HCT116 (cell line): ENCODE measurements at regions not wholly inside any gene's neighbourhood (a gene's known extent, or its start where the extent isn't known, plus 50 kb on each side); places are given as distances from the start of the nearest gene placed in this dataset.

ENCODE experiments used
- ATAC-seq: fragments of 200-7000 bp; cut with Tn5 transposase; 2 replicates; pipeline ENCODE4 v1.9.1; 2020; ENCODE audit warnings: mild to moderate bottlenecking, moderate library complexity
- BruUV-seq: library from RNA; stranded (reverse); fragments of 400-500 nt; replicated peaks from 2 replicates; lab custom pipeline; 2021; lab: Mats Ljungman, UMichigan
- CTCF ChIA-PET: fragments of 300-600 bp; sonication (Branson Sonifier 250); formaldehyde crosslinking; loops from one replicate; lab custom pipeline; 2021; ENCODE audit warnings: antibody characterized with exemption; lab: Charles Lee
- POLR2A ChIA-PET: fragments of 300-600, 350-600 bp; sonication (Branson Sonifier 250); formaldehyde crosslinking; loops from one replicate; lab custom pipeline; 2021; ENCODE audit warnings: antibody characterized with exemption; lab: Charles Lee
- RAD21 ChIA-PET, 2 experiments: fragments of 300-600 bp; sonication (Branson Sonifier 250); formaldehyde crosslinking; loops; one replicate each; lab custom pipeline; 2023; ENCODE audit warnings: low total read pairs in 2 of 2; ENCODE audit not compliant: uncharacterized antibody in 2 of 2, unreplicated experiment in 2 of 2, low non-redundant PET in 1 of 2; lab: Charles Lee
- DNase-seq: peaks from one replicate; pipeline ENCODE4 v3.0.0-alpha.2; 2010; ENCODE audit warnings: low read depth, low spot score
- H2AFZ ChIP-seq: fragments of 200-600 bp; shearing (Covaris generic), sonication (generic); 2 replicates; pipeline ENCODE4 v1.6.1; 2017; ENCODE audit warnings: low read depth, mixed run types, mixed read lengths, antibody characterized with exemption, low read length; ENCODE audit not compliant: poor library complexity, severe bottlenecking
- H3K27ac ChIP-seq: 2 replicates; pipeline ENCODE4 v1.5.1; 2012; ENCODE audit warnings: low read depth, low read length
- H3K27me3 ChIP-seq: fragments of 200-600 bp; sonication (generic); 2 replicates; pipeline ENCODE4 v1.6.1; 2016; ENCODE audit warnings: mixed run types, low read length, mixed read lengths; ENCODE audit not compliant: insufficient read depth
- H3K36me3 ChIP-seq, 2 experiments: fragments of 200-500 bp in 1 of 2; fragments of 200-600 bp in 1 of 2; sonication (Bioruptor generic) in 1 of 2; sonication (generic) in 1 of 2; 2 replicates each; pipeline versions ENCODE4 v1.5.1 to v1.6.1; 2014 to 2016; ENCODE audit warnings: low read length in 2 of 2, inconsistent platforms in 1 of 2, mixed read lengths in 1 of 2, mixed run types in 1 of 2; ENCODE audit not compliant: insufficient read depth in 2 of 2, control insufficient read depth in 1 of 2
- H3K4me1 ChIP-seq, 2 experiments: fragments of 200-600 bp in 1 of 2; sonication (generic) in 1 of 2; 2 replicates each; pipeline versions ENCODE4 v1.5.1 to v1.6.1; 2012 to 2017; ENCODE audit warnings: low read length in 2 of 2, inconsistent platforms in 1 of 2, mild to moderate bottlenecking in 1 of 2, mixed read lengths in 1 of 2, mixed run types in 1 of 2, moderate library complexity in 1 of 2; ENCODE audit not compliant: insufficient read depth in 2 of 2, control insufficient read depth in 1 of 2
- H3K4me2 ChIP-seq: fragments of 200-600 bp; sonication (generic); 2 replicates; pipeline ENCODE4 v1.6.1; 2017; ENCODE audit warnings: mixed run types, low read length, mixed read lengths
- H3K4me3 ChIP-seq, 2 experiments: fragments of 200-600 bp in 1 of 2; sonication (generic) in 1 of 2; replicated peaks in 1 of 2; 2 replicates each; pipeline ENCODE4 v1.5.1; 2011 to 2016; ENCODE audit warnings: low read length in 2 of 2, control low read depth in 1 of 2, low read depth in 1 of 2, mild to moderate bottlenecking in 1 of 2, mixed read lengths in 1 of 2, mixed run types in 1 of 2
- H3K79me2 ChIP-seq: fragments of 200-600 bp; sonication (generic); 2 replicates; pipeline ENCODE4 v1.6.1; 2017; ENCODE audit warnings: mild to moderate bottlenecking, mixed run types, low read length, moderate library complexity, mixed read lengths; ENCODE audit not compliant: insufficient read depth
- H3K9ac ChIP-seq: fragments of 200-600 bp; sonication (generic); 2 replicates; pipeline ENCODE4 v1.6.1; 2016; ENCODE audit warnings: low read length, mixed read lengths
- H3K9me2 ChIP-seq: fragments of 200-600 bp; sonication (generic), shearing (Covaris generic); 2 replicates; pipeline ENCODE4 v1.6.1; 2017; ENCODE audit warnings: mixed run types, mild to moderate bottlenecking, moderate library complexity; ENCODE audit not compliant: insufficient read depth
- H3K9me3 ChIP-seq, 2 experiments: fragments of 200-500 bp in 1 of 2; fragments of 200-600 bp in 1 of 2; sonication (Bioruptor generic) in 1 of 2; sonication (generic) in 1 of 2; 2 replicates each; pipeline ENCODE4 v1.6.1; 2014 to 2017; ENCODE audit warnings: low read length in 2 of 2, mixed read lengths in 2 of 2, inconsistent platforms in 1 of 2, low read depth in 1 of 2, mild to moderate bottlenecking in 1 of 2, mixed run types in 1 of 2, moderate library complexity in 1 of 2; ENCODE audit not compliant: control insufficient read depth in 1 of 2, insufficient read depth in 1 of 2
- H4K20me1 ChIP-seq: fragments of 200-600 bp; sonication (generic), shearing (Covaris generic); 2 replicates; pipeline ENCODE4 v1.6.1; 2017; ENCODE audit warnings: mixed run types, mild to moderate bottlenecking, moderate library complexity; ENCODE audit not compliant: insufficient read depth
- CEBPB ChIP-seq: IDR thresholded peaks from 2 replicates; pipeline ENCODE4 v1.6.1; 2012; ENCODE audit warnings: low read depth
- FOSL1 ChIP-seq: IDR thresholded peaks from 2 replicates; pipeline ENCODE4 v1.6.1; 2012; ENCODE audit warnings: low read depth
- JUND ChIP-seq: IDR thresholded peaks from 2 replicates; pipeline ENCODE4 v1.6.1; 2012
- POLR2AphosphoS5 ChIP-seq: IDR thresholded peaks from 2 replicates; pipeline ENCODE4 v1.6.1; 2011; ENCODE audit warnings: mild to moderate bottlenecking, low read depth, low read length, moderate library complexity
- RAD21 ChIP-seq: IDR thresholded peaks from 2 replicates; pipeline ENCODE4 v1.6.1; 2012; ENCODE audit warnings: low read depth, mild to moderate bottlenecking
- SP1 ChIP-seq: IDR thresholded peaks from 2 replicates; pipeline ENCODE4 v1.6.1; 2012; ENCODE audit warnings: low read depth
- TCF7L2 ChIP-seq: IDR thresholded peaks from 2 replicates; pipeline ENCODE4 v1.7.0; 2011; ENCODE audit warnings: borderline replicate concordance, inconsistent platforms; ENCODE audit not compliant: insufficient read depth, insufficient read length; ENCODE audit errors: extremely low read depth
- ZFX ChIP-seq: fragments of 450-650 bp; IDR thresholded peaks from 2 replicates; pipeline ENCODE4 v1.6.1; 2017
- intact Hi-C: fragments of 100-400 bp; cut with micrococcal nuclease; formaldehyde crosslinking; loops from 2 replicates; pipeline ENCODE4 v1.10.0; 2022
- TF ChIP-seq, protein P1 (sequence below), 3 experiments: fragments of 200-600 bp in 1 of 3; sonication (generic) in 1 of 3; IDR thresholded peaks in 2 of 3; conservative IDR thresholded peaks in 1 of 3; 2 replicates each; pipeline ENCODE4 v1.5.1; 2012 to 2017; ENCODE audit warnings: low read depth in 2 of 3, low read length in 2 of 3, antibody characterized with exemption in 1 of 3, borderline replicate concordance in 1 of 3, control low read depth in 1 of 3, mild to moderate bottlenecking in 1 of 3, mixed read lengths in 1 of 3, mixed run types in 1 of 3, moderate library complexity in 1 of 3; ENCODE audit not compliant: insufficient read depth in 1 of 3

DNA sequence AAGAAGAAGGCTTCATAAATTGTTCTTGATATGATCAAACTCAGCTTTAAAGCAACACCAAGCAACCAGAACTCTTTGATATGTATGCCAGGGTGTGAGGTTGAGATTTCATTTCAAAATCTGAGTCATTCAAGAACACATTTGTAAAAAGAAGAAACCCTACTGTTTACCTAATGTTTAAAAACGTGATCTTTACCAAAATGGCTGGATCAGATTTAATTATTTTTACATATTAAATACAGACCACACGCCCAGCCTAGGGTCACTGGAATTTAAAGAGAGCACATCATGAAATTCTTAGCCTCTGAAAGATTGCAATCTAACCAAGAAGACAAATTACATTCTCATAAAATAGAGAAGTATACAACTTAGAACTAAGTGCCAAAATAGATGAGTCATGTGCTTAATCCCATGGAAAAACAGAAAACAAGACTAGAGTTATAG is 206.8 kb upstream of the SMLR1 start:
- H4K20me1 ChIP-seq, result no peaks in the 10 kb centered on the region
- H3K9ac ChIP-seq, result peak overlapping the region; percentile 25
- 0 out of 4 replicates have a peak overlapping the region, but pooled peaks of 1 of the 2 experiments have one; percentile 15 for H3K4me3 ChIP-seq
- no peaks in the 10 kb centered on the region for H3K27me3 ChIP-seq
- peak overlapping the region; percentile 74; the same call in 1 of the 2 replicates for H3K27ac ChIP-seq
- peaks cover 15 to 37% of the 10 kb centered on the region in 2 experiments for H3K4me1 ChIP-seq
- peaks cover 0 to 9% of the 10 kb centered on the region in 2 experiments; a peak in 1 of 4 replicates for H3K9me3 ChIP-seq
- H3K36me3 ChIP-seq, result peaks cover 0 to 9% of the 10 kb centered on the region in 2 experiments; a peak in 1 of 4 replicates
- TF ChIP-seq CEBPB (peak; percentile 27; the same call in 1 of the 2 replicates), ZFX (no peak), TCF7L2 (peak; percentile 53), POLR2AphosphoS5 (no peak), SP1 (peak; percentile 45; the same call in 1 of the 2 replicates), RAD21 (no peak), FOSL1 (peak; percentile 49), JUND (peak; percentile 63)
- TF ChIP-seq, protein P1, sequence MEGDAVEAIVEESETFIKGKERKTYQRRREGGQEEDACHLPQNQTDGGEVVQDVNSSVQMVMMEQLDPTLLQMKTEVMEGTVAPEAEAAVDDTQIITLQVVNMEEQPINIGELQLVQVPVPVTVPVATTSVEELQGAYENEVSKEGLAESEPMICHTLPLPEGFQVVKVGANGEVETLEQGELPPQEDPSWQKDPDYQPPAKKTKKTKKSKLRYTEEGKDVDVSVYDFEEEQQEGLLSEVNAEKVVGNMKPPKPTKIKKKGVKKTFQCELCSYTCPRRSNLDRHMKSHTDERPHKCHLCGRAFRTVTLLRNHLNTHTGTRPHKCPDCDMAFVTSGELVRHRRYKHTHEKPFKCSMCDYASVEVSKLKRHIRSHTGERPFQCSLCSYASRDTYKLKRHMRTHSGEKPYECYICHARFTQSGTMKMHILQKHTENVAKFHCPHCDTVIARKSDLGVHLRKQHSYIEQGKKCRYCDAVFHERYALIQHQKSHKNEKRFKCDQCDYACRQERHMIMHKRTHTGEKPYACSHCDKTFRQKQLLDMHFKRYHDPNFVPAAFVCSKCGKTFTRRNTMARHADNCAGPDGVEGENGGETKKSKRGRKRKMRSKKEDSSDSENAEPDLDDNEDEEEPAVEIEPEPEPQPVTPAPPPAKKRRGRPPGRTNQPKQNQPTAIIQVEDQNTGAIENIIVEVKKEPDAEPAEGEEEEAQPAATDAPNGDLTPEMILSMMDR (IDR thresholded peaks at IDR 0.05 in 2 of 3, conservative IDR thresholded peaks at IDR 0.05 in 1 of 3; ENCODE audit: borderline replicate concordance in 1 of 3, insufficient read depth in 1 of 3, low read depth in 2 of 3, low read length in 2 of 3), result no peak
- no peaks in the 10 kb centered on the region for H3K9me2 ChIP-seq
- ChIA-PET POLR2A (interaction anchor here (1.4 kb wide), 1 partner anchor 8 kb away, joined by 3 read pairs; no protein-coding TSS in a partner anchor), CTCF (interaction anchor here (1.7 kb wide), 1 partner anchor 9 kb away, joined by 4 read pairs; no protein-coding TSS in a partner anchor), RAD21 (no interaction called here)
- no peaks in the 10 kb centered on the region for H3K79me2 ChIP-seq
- no TSS peak for BruUV-seq
- H2AFZ ChIP-seq, result peak overlapping the region; percentile 98
- DNase-seq (no peak), ATAC-seq (peak; percentile 59)
- H3K4me2 ChIP-seq, result peak overlapping the region; percentile 51
- intact Hi-C loops, result no loop called here
